PC-3 (cell line): ENCODE measurements at regions not wholly inside any gene's neighbourhood (a gene's known extent, or its start where the extent isn't known, plus 50 kb on each side); places are given as distances from the start of the nearest gene placed in this dataset.

Source experiments
- EZH2phosphoT487 ChIP-seq: fragments of 300-600 bp; sonication (generic); IDR thresholded peaks from 2 replicates; pipeline ENCODE4 v1.6.1; 2018; ENCODE audit warnings: mild to moderate bottlenecking, antibody characterized with exemption, low read length, borderline replicate concordance
- TF ChIP-seq, protein P1 (sequence below): fragments of 300-600 bp; sonication (generic); conservative IDR thresholded peaks from 2 replicates; pipeline ENCODE4 v1.5.1; 2017; ENCODE audit warnings: antibody characterized with exemption, low read depth, mild to moderate bottlenecking, low read length

DNA sequence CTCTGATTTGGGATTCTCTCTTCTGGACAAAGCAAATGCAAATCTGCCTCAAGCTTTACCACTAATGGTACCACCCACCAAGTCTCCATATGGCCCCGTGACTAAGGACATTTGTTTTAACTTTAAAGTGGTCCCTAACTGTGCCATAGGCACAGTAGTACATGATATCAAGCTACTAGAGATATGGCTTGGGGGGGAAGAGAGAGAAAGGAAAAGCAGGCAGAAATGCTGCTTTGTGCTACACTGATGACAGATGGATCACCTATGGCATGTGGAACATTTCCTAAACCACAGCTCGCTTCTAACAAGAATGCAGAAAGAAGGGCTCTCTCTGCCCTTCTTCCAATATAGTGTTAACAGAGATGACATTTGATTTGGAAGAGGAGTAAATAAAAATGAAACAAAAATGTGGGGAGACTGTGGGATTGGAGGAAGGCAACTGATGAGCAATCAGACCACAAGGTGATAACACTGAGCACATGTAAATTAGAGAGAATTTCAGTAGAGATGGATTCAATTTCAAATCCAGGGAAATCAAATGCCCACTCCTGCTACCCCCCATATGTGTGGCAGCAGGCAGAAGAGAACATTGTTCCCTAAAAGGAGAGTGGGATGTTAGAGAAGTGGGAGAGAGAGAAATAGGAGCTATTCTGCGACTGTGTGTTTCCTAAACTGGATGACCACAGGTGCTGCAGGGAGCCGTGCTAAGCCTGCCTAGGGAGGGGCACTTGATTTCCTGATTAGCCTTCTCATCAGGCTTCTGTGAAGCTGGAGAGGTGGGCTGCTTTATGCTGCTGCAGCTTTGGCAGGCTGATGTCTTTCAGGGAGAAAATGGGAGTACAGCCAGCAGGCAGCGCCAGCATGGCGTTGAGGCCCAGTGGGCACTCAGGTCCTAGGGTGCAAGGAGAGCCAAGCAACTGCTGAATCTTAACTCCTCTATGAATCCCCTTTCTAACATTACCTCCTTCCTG lies 75.3 kb downstream of the ZNF648 start:
- no peak for TF ChIP-seq EZH2phosphoT487
- TF ChIP-seq, protein P1, sequence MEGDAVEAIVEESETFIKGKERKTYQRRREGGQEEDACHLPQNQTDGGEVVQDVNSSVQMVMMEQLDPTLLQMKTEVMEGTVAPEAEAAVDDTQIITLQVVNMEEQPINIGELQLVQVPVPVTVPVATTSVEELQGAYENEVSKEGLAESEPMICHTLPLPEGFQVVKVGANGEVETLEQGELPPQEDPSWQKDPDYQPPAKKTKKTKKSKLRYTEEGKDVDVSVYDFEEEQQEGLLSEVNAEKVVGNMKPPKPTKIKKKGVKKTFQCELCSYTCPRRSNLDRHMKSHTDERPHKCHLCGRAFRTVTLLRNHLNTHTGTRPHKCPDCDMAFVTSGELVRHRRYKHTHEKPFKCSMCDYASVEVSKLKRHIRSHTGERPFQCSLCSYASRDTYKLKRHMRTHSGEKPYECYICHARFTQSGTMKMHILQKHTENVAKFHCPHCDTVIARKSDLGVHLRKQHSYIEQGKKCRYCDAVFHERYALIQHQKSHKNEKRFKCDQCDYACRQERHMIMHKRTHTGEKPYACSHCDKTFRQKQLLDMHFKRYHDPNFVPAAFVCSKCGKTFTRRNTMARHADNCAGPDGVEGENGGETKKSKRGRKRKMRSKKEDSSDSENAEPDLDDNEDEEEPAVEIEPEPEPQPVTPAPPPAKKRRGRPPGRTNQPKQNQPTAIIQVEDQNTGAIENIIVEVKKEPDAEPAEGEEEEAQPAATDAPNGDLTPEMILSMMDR = no peak
